ENCODE measurements at regions not wholly inside any gene's neighbourhood (a gene's known extent, or its start where the extent isn't known, plus 50 kb on each side); places are given as distances from the start of the nearest gene placed in this dataset.

GRCh38 chr12:73589220-73589619, 948.4 kb upstream of the ATXN7L3B start:
- no peak for TF ChIP-seq CTCF (conservative IDR thresholded peaks at IDR 0.05; ENCODE audit: low read length)
- no peak for TF ChIP-seq EZH2phosphoT487 (IDR thresholded peaks at IDR 0.05; ENCODE audit: borderline replicate concordance)

Data from Loucy (cell line).